MCF 10A (cell line): ENCODE measurements at regions not wholly inside any gene's neighbourhood (a gene's known extent, or its start where the extent isn't known, plus 50 kb on each side); places are given as distances from the start of the nearest gene placed in this dataset.
"Not testable (repeated sequence)": the region's sequence is repeated elsewhere in the genome, so short reads cannot be mapped to it uniquely, and the experiment has no call there.

Source experiments
- BruUV-seq: library from RNA; stranded (reverse); fragments of 400-500 nt; replicated peaks from 2 replicates; lab custom pipeline; 2021; lab: Mats Ljungman, UMichigan
- CTCF ChIA-PET: fragments of 300-600 bp; sonication (Branson Sonifier 250); formaldehyde crosslinking; extraction: SDS; loops from one replicate; lab custom pipeline; 2021; ENCODE audit warnings: antibody characterized with exemption, inconsistent platforms; lab: Yijun Ruan, JAX
- POLR2A ChIA-PET: fragments of 300-600, 350-650 bp; sonication (Branson Sonifier 250); formaldehyde crosslinking; extraction: SDS; loops from one replicate; lab custom pipeline; 2020; ENCODE audit warnings: antibody characterized with exemption, inconsistent platforms; lab: Yijun Ruan, JAX
- DNase-seq: peaks from one replicate; pipeline ENCODE4 v3.0.0-alpha.2; 2018; ENCODE audit not compliant: unreplicated experiment
- H3K27ac Mint-ChIP-seq: one replicate; pipeline ENCODE4 v1.8.0; 2022; ENCODE audit warnings: mild to moderate bottlenecking, low read depth, mixed read lengths; ENCODE audit not compliant: unreplicated experiment
- H3K27me3 Mint-ChIP-seq: one replicate; pipeline ENCODE4 v1.8.0; 2022; ENCODE audit warnings: mixed read lengths; ENCODE audit not compliant: insufficient read depth, unreplicated experiment
- H3K36me3 Mint-ChIP-seq: one replicate; pipeline ENCODE4 v1.8.0; 2022; ENCODE audit warnings: mild to moderate bottlenecking, moderate library complexity, mixed read lengths; ENCODE audit not compliant: insufficient read depth, unreplicated experiment
- H3K4me1 Mint-ChIP-seq: one replicate; pipeline ENCODE4 v1.8.0; 2022; ENCODE audit warnings: mixed read lengths; ENCODE audit not compliant: insufficient read depth, unreplicated experiment
- H3K4me3 Mint-ChIP-seq: one replicate; pipeline ENCODE4 v1.8.0; 2022; ENCODE audit warnings: mild to moderate bottlenecking, moderate library complexity, mixed read lengths; ENCODE audit not compliant: unreplicated experiment
- H3K9me3 Mint-ChIP-seq: one replicate; pipeline ENCODE4 v1.8.0; 2022; ENCODE audit warnings: mixed read lengths; ENCODE audit not compliant: unreplicated experiment
- CTCF ChIP-seq: fragments of 200-600 bp; IDR thresholded peaks from one replicate; pipeline ENCODE4 v1.8.0; 2022; ENCODE audit warnings: antibody characterized with exemption, mild to moderate bottlenecking; ENCODE audit not compliant: unreplicated experiment
- intact Hi-C: fragments of 100-400 bp; cut with micrococcal nuclease; formaldehyde crosslinking; loops from 2 replicates; pipeline ENCODE4 v1.14.1; 2022

- no peak for DNase-seq
- Mint-ChIP-seq H3K9me3 (peaks cover 8% of the 10 kb centered on the region), H3K27ac (no peak overlapping the region)
Measured at GRCh38 chr13:60837806-60838205, 440.8 kb downstream of the TDRD3 start.

GRCh38 chr13:60836821-60837220 lies 439.8 kb downstream of the TDRD3 start:
- no peak overlapping the region for H3K4me3 Mint-ChIP-seq
- intact Hi-C loops = no loop called here
- POLR2A ChIA-PET = no interaction called here

More at GRCh38 chr13:60837806-60838205, 440.8 kb downstream of the TDRD3 start:
- Mint-ChIP-seq H3K4me1 (no peaks in the 10 kb centered on the region), H3K36me3 (no peaks in the 10 kb centered on the region), H3K27me3 (no peaks in the 10 kb centered on the region), H3K4me3 (no peak overlapping the region)
- ChIA-PET CTCF (no interaction called here), POLR2A (interaction anchor here (0.6 kb wide), 1 partner anchor 60 kb away, joined by 4 read pairs; no protein-coding TSS in a partner anchor)
- intact Hi-C loops = no loop called here
- no peak for TF ChIP-seq CTCF
- BruUV-seq = no TSS peak

GRCh38 chr13:60811581-60811980 lies 414.6 kb downstream of the TDRD3 start:
- BruUV-seq = no TSS peak
- intact Hi-C loops = no loop called here
- ChIA-PET POLR2A (no interaction called here), CTCF (no interaction called here)
- H3K36me3 Mint-ChIP-seq = no peaks in the 10 kb centered on the region
- TF ChIP-seq CTCF = no peak
- no peaks in the 10 kb centered on the region for H3K4me1 Mint-ChIP-seq
- peaks cover 10% of the 10 kb centered on the region for H3K9me3 Mint-ChIP-seq
- H3K27me3 Mint-ChIP-seq = no peaks in the 10 kb centered on the region
- no peak overlapping the region for H3K27ac Mint-ChIP-seq
- H3K4me3 Mint-ChIP-seq = no peak overlapping the region
- DNase-seq = no peak

More at GRCh38 chr13:60836821-60837220, 439.8 kb downstream of the TDRD3 start:
- no peak for DNase-seq
- no TSS peak for BruUV-seq
- H3K27me3 Mint-ChIP-seq = no peaks in the 10 kb centered on the region
- H3K9me3 Mint-ChIP-seq = peaks cover 8% of the 10 kb centered on the region
- CTCF ChIA-PET = interaction anchor here (1.1 kb wide), 1 partner anchor 343 kb away, joined by 3 read pairs; no protein-coding TSS in a partner anchor
- H3K36me3 Mint-ChIP-seq = no peaks in the 10 kb centered on the region
- no peak for TF ChIP-seq CTCF
- H3K4me1 Mint-ChIP-seq = no peaks in the 10 kb centered on the region
- H3K27ac Mint-ChIP-seq = no peak overlapping the region

GRCh38 chr13:60805640-60806039 lies 408.6 kb downstream of the TDRD3 start:
- H3K4me1 Mint-ChIP-seq, BruUV-seq, intact Hi-C loops, DNase-seq, H3K27ac Mint-ChIP-seq, H3K9me3 Mint-ChIP-seq, H3K27me3 Mint-ChIP-seq, H3K36me3 Mint-ChIP-seq, H3K4me3 Mint-ChIP-seq, CTCF ChIA-PET: not testable (repeated sequence)
- POLR2A ChIA-PET = interaction anchor here (1.0 kb wide), 1 partner anchor 10 kb away, joined by 3 read pairs; no protein-coding TSS in a partner anchor

GRCh38 chr13:60798503-60798902 lies 401.5 kb downstream of the TDRD3 start:
- Mint-ChIP-seq H3K4me1 (no peaks in the 10 kb centered on the region), H3K36me3 (no peaks in the 10 kb centered on the region), H3K9me3 (no peaks in the 10 kb centered on the region), H3K27me3 (no peaks in the 10 kb centered on the region), H3K4me3 (no peak overlapping the region), H3K27ac (no peak overlapping the region)
- TF ChIP-seq CTCF = no peak
- no TSS peak for BruUV-seq
- DNase-seq = no peak
- ChIA-PET POLR2A (no interaction called here), CTCF (no interaction called here)
- intact Hi-C loops = no loop called here
